BE2C (cell line): ENCODE measurements at regions not wholly inside any gene's neighbourhood (a gene's known extent, or its start where the extent isn't known, plus 50 kb on each side); places are given as distances from the start of the nearest gene placed in this dataset.

ENCODE experiments used
- DNase-seq: peaks from one replicate; pipeline ENCODE4 v3.0.0-alpha.2; 2020
- H3K27me3 ChIP-seq: fragments of 250-450 bp; sonication (Bioruptor Pico); 2 replicates; pipeline ENCODE4 v1.5.1; 2020; ENCODE audit warnings: mild to moderate bottlenecking
- H3K36me3 ChIP-seq: fragments of 250-450 bp; sonication (Bioruptor Pico); 2 replicates; pipeline ENCODE4 v1.5.1; 2020; ENCODE audit warnings: mild to moderate bottlenecking
- H3K4me1 ChIP-seq: fragments of 250-450 bp; sonication (Bioruptor Pico); 2 replicates; pipeline ENCODE4 v1.5.1; 2020
- H3K4me3 ChIP-seq: 2 replicates; pipeline ENCODE4 v1.5.1; 2011; ENCODE audit warnings: low read depth, low read length
- H3K9me3 ChIP-seq: fragments of 250-450 bp; sonication (Bioruptor Pico); 2 replicates; pipeline ENCODE4 v1.5.1; 2020
- CTCF ChIP-seq: IDR thresholded peaks from 2 replicates; pipeline ENCODE4 v1.5.1; 2012; ENCODE audit warnings: mild to moderate bottlenecking, low read depth, low read length

DNA sequence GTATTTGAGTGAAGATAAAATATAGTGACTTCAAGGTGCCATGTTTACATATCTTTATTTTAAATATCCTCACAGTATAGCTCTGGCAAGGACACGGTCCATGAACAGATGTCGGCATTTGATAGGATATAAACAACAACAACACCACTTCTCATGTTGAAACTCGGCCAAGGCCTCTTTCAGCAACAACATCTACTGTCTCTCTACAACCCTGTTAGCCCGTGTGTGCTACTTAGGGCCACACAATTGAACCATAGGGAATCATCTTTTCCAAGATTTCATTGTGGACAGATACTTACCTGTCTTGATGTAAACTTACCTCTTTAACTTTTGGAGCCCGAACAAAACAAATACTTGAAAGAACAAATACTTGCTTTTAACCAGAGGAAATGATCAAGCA lies 168.7 kb upstream of the SSTR1 start:
- DNase-seq, result no peak
- H3K36me3 ChIP-seq, result no peaks in the 10 kb centered on the region

DNA sequence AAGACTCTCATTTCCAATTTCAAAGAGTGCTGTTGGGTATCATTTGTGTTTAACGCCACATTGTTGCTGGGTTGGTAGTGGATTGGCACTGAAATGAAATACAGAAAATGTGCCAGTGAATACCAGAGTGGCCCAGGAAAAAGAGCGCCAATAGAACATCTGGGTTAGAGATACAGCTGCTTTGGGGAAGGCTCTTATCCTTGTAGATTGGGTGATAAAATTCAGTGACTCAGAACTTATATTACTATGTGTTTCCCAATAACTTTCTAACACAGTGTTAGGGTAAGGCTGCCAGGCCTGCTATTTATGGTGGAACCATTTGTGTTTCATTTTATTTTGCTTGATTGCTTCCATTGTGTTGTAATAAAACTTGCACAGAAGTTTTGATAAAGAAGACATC lies 168.2 kb upstream of the SSTR1 start:
- H3K4me1 ChIP-seq, result 0 out of 2 replicates have a peak, but pooled peaks cover 3% of the 10 kb centered on the region
- no peaks in the 10 kb centered on the region for H3K9me3 ChIP-seq
- H3K4me3 ChIP-seq, result no peak overlapping the region
- H3K27me3 ChIP-seq, result no peaks in the 10 kb centered on the region
- no peak for TF ChIP-seq CTCF
- no peaks in the 10 kb centered on the region for H3K36me3 ChIP-seq
- DNase-seq, result no peak

More for the DNA sequence above, 168.7 kb upstream of the SSTR1 start:
- no peak for TF ChIP-seq CTCF
- no peak overlapping the region for H3K4me3 ChIP-seq
- H3K27me3 ChIP-seq, result no peaks in the 10 kb centered on the region
- 0 out of 2 replicates have a peak, but pooled peaks cover 3% of the 10 kb centered on the region for H3K4me1 ChIP-seq
- no peaks in the 10 kb centered on the region for H3K9me3 ChIP-seq

DNA sequence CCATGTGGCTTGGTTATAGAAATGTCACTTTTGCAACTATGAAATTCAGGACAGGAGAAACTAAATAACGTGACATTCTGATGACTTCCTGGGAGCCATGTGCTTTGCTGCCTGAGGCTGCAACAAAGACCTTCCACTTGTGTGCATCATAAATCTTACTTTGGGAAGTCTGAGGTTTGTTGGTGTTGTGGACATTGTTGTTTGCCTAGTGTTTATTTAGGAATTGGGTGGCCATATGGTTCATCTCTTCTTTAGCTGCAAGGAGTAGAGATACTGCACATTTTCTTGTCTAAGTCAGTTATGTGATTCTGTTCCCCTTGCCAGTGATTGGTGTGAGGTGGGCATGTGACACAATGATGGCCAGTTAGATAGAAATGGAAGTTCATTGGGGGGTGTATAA lies 167.3 kb upstream of the SSTR1 start:
- DNase-seq, result no peak
- Histone ChIP-seq H3K27me3 (no peaks in the 10 kb centered on the region), H3K9me3 (no peaks in the 10 kb centered on the region), H3K4me3 (no peak overlapping the region), H3K36me3 (no peaks in the 10 kb centered on the region), H3K4me1 (0 out of 2 replicates have a peak, but pooled peaks cover 3% of the 10 kb centered on the region)
- no peak for TF ChIP-seq CTCF

DNA sequence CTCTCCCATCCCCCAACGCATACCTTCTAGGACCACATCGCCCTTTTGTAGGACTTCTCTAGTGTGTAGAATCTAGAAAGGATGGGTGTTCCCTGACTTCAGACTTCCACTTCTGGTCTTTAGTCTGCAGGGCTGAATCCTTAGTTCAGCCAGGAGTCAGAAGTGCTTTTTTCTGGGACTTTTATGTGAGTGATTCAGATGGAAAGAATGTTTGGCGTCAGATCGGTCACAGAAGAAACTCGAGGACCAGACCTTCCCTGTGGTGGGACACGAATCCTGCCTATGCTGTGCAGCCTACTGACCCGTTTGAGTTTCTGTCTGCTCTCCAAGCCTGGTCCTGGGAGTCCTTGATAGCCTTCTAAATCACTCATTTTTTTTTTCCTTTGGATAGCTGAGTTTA lies 165.4 kb upstream of the SSTR1 start:
- Histone ChIP-seq H3K36me3 (no peaks in the 10 kb centered on the region), H3K4me3 (no peak overlapping the region), H3K4me1 (0 out of 2 replicates have a peak, but pooled peaks cover 3% of the 10 kb centered on the region), H3K9me3 (no peaks in the 10 kb centered on the region), H3K27me3 (no peaks in the 10 kb centered on the region)
- DNase-seq, result no peak
- TF ChIP-seq CTCF, result no peak

DNA sequence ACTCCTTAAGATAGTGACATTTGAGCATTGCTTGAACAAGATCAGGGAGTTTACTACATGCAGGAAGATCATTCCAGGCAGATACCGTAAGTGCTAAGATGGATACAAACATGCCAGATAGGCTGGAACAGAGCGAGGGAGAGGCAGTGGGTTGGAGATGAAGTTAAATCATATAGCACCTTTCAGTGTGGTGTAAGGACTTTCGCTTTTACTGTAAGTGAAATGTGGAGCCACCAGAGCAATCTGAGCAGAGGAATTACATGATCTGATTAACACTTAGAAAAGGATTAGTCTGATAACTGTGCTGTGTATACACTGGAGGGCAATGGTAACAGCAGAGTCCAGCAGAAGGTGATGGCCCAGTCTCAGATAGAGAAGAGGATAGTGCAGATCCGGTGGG lies 163.0 kb upstream of the SSTR1 start:
- no peak for TF ChIP-seq CTCF
- H3K4me1 ChIP-seq, result 0 out of 2 replicates have a peak, but pooled peaks cover 3% of the 10 kb centered on the region

DNA sequence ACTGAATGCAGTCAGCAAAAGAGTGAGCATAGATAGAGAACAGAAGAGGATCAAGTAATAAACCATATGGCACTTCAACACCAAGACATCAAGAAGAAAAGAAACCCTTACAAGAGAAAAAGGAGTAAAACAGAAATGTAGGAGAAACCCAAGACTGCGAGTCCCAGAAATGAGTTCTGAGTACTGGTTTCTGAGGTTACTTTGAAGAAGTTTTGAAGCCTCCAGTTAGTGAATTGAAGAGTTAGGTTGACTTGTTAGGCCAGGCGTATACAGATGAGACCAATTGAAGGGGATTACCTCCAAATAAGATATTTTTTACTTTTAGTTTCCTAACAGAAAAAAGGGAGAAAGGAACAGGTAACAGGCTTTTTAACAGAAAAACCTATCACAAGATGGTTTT lies 162.2 kb upstream of the SSTR1 start:
- no peak overlapping the region for H3K4me3 ChIP-seq
- 0 out of 2 replicates have a peak, but pooled peaks cover 1% of the 10 kb centered on the region for H3K4me1 ChIP-seq
- no peaks in the 10 kb centered on the region for H3K9me3 ChIP-seq
- H3K27me3 ChIP-seq, result no peaks in the 10 kb centered on the region
- no peak for TF ChIP-seq CTCF
- no peaks in the 10 kb centered on the region for H3K36me3 ChIP-seq
- no peak for DNase-seq

More for the DNA sequence above, 163.0 kb upstream of the SSTR1 start:
- Histone ChIP-seq H3K36me3 (no peaks in the 10 kb centered on the region), H3K4me3 (no peak overlapping the region), H3K9me3 (no peaks in the 10 kb centered on the region), H3K27me3 (no peaks in the 10 kb centered on the region)
- DNase-seq, result no peak
